A549 (cell line): ENCODE measurements at regions not wholly inside any gene's neighbourhood (a gene's known extent, or its start where the extent isn't known, plus 50 kb on each side); places are given as distances from the start of the nearest gene placed in this dataset.

ENCODE experiments used
- ATAC-seq, 2 experiments: fragments of 200-7000 bp in 1 of 2; fragments of >200 bp in 1 of 2; cut with Nextera tagmentation in 1 of 2; cut with Tn5 transposase in 1 of 2; 3 replicates each; pipeline versions ENCODE4 v1.8.0 to v1.9.1; 2018 to 2020; ENCODE audit warnings: mild to moderate bottlenecking in 1 of 2, moderate library complexity in 1 of 2
- CTCF ChIA-PET: fragments of 300-600 bp; sonication (Branson Sonifier 250); formaldehyde crosslinking; extraction: SDS; loops from one replicate; lab custom pipeline; 2021; ENCODE audit warnings: antibody characterized with exemption, inconsistent platforms; lab: Yijun Ruan, JAX
- POLR2A ChIA-PET: fragments of 350-600 bp; formaldehyde crosslinking; extraction: SDS; loops from one replicate; lab custom pipeline; 2021; ENCODE audit warnings: antibody characterized with exemption, inconsistent platforms; lab: Yijun Ruan, JAX
- DNase-seq, 2 experiments: peaks; one replicate each; pipeline versions ENCODE4 v3.0.0 to v3.0.0-alpha.2; 2011 to 2016; ENCODE audit warnings: low read depth in 1 of 2, low spot score in 1 of 2
- FAIRE-seq: peaks from 2 replicates; lab custom pipeline; 2011; peaks lifted over from hg19 to GRCh38; lab: Jason Lieb, UNC
- H3K27ac ChIP-seq, 2 experiments: fragments of >200 bp; sonication (Bioruptor Twin); formaldehyde crosslinking; 3 replicates each; pipeline ENCODE4 v1.5.1; 2016 to 2017
- H3K4me1 ChIP-seq: fragments of >200 bp; sonication (Bioruptor Twin); formaldehyde crosslinking; 3 replicates; pipeline ENCODE4 v1.6.1; 2016
- H3K4me2 ChIP-seq: fragments of >200 bp; sonication (Bioruptor Twin); formaldehyde crosslinking; 3 replicates; pipeline ENCODE4 v1.6.1; 2016
- H3K4me3 ChIP-seq: fragments of >200 bp; sonication (Bioruptor Twin); formaldehyde crosslinking; 3 replicates; pipeline ENCODE4 v1.5.1; 2016
- H3K9me3 ChIP-seq: fragments of >200 bp; sonication (Bioruptor Twin); formaldehyde crosslinking; 3 replicates; pipeline ENCODE4 v1.6.1; 2016
- ATOH8 ChIP-seq: fragments of 250-450 bp; sonication (Bioruptor Pico); IDR thresholded peaks from 2 replicates; pipeline ENCODE4 v1.5.0; 2020; ENCODE audit warnings: low read depth, mild to moderate bottlenecking, moderate library complexity
- CBX2 ChIP-seq: fragments of 200-600 bp; sonication (generic); IDR thresholded peaks from 2 replicates; pipeline ENCODE4 v1.6.1; 2016; ENCODE audit warnings: low read depth, mild to moderate bottlenecking, borderline replicate concordance
- CBX8 ChIP-seq: fragments of 200-600 bp; sonication (generic); IDR thresholded peaks from 2 replicates; pipeline ENCODE4 v1.6.1; 2016
- EHMT2 ChIP-seq: fragments of 200-600 bp; sonication (generic); IDR thresholded peaks from 2 replicates; pipeline ENCODE4 v1.6.1; 2016; ENCODE audit warnings: antibody characterized with exemption, low read depth, mild to moderate bottlenecking, moderate library complexity
- HMGXB4 ChIP-seq: fragments of 250-450 bp; sonication (Bioruptor Pico); IDR thresholded peaks from 2 replicates; pipeline ENCODE4 v1.5.0; 2021; ENCODE audit warnings: mild to moderate bottlenecking, moderate library complexity, borderline replicate concordance
- HOXA7 ChIP-seq: fragments of 250-450 bp; sonication (Bioruptor Pico); IDR thresholded peaks from 2 replicates; pipeline ENCODE4 v1.5.0; 2020; ENCODE audit warnings: mild to moderate bottlenecking, moderate library complexity
- HOXB13 ChIP-seq: fragments of 250-450 bp; sonication (Bioruptor Pico); IDR thresholded peaks from 2 replicates; pipeline ENCODE4 v1.5.0; 2020; ENCODE audit warnings: low read depth, mild to moderate bottlenecking, moderate library complexity
- KDM5A ChIP-seq: fragments of 200-600 bp; sonication (generic); IDR thresholded peaks from 2 replicates; pipeline ENCODE4 v1.6.1; 2016; ENCODE audit warnings: antibody characterized with exemption, mild to moderate bottlenecking
- MAFK ChIP-seq: fragments of 450-650 bp; IDR thresholded peaks from 2 replicates; pipeline ENCODE4 v1.6.1; 2014; ENCODE audit not compliant: partially characterized antibody
- MYC ChIP-seq: IDR thresholded peaks from 2 replicates; pipeline ENCODE4 v1.6.1; 2012; ENCODE audit warnings: mild to moderate bottlenecking, inconsistent platforms, low read length, improper control_type of control experiment, borderline replicate concordance
- PHF8 ChIP-seq: fragments of 200-600 bp; sonication (generic); IDR thresholded peaks from 2 replicates; pipeline ENCODE4 v1.6.1; 2016; ENCODE audit warnings: low read depth, mild to moderate bottlenecking, antibody characterized with exemption, moderate library complexity, borderline replicate concordance
- REST ChIP-seq: fragments of 200-600 bp; sonication (generic); IDR thresholded peaks from 2 replicates; pipeline ENCODE4 v1.6.1; 2016; ENCODE audit warnings: antibody characterized with exemption, mild to moderate bottlenecking, moderate library complexity
- SMC3 ChIP-seq: fragments of >200 bp; sonication (Bioruptor Twin); formaldehyde crosslinking; IDR thresholded peaks from 3 replicates; pipeline ENCODE4 v1.6.1; 2018; ENCODE audit warnings: inconsistent platforms
- ZFP36 ChIP-seq: fragments of 450-650 bp; IDR thresholded peaks from 2 replicates; pipeline ENCODE4 v1.6.1; 2014; ENCODE audit warnings: borderline replicate concordance; ENCODE audit not compliant: partially characterized antibody
- ZSCAN20 ChIP-seq: fragments of 250-450 bp; sonication (Bioruptor Pico); IDR thresholded peaks from 2 replicates; pipeline ENCODE4 v1.8.0; 2022; ENCODE audit warnings: mild to moderate bottlenecking, moderate library complexity
- WGBS: methylation state at CpG from one replicate; pipeline ENCODE4 v1.1.6; 2017; ENCODE audit errors: missing lambda C conversion rate; 5-methylcytosine and 5-hydroxymethylcytosine counted together

GRCh38 chr11:33946930-33947329, 55.1 kb upstream of the LMO2 start:
- no peak for ATAC-seq
- ChIA-PET POLR2A (no interaction called here), CTCF (interaction anchor here (1.2 kb wide), 1 partner anchor 11 kb away, joined by 3 read pairs; no protein-coding TSS in a partner anchor)
- H3K4me2 ChIP-seq, result no peak overlapping the region
- H3K9me3 ChIP-seq, result no peaks in the 10 kb centered on the region
- no peak for DNase-seq
- TF ChIP-seq HOXA7 (CRISPR knock-in tag) (no peak), HOXB13 (CRISPR knock-in tag) (no peak), HMGXB4 (CRISPR knock-in tag) (no peak), ZFP36 (no peak), MYC (no peak), KDM5A (no peak), SMC3 (no peak)
- WGBS, result 85% methylated on average over 4 of the region's 4 CpGs
- H3K4me3 ChIP-seq, result no peak overlapping the region
- no peak overlapping the region for H3K27ac ChIP-seq
- FAIRE-seq, result no peak
- no peaks in the 10 kb centered on the region for H3K4me1 ChIP-seq

- ChIA-PET CTCF (interaction anchor here (0.7 to 1.8 kb wide), 5 partner anchors 8 to 51 kb away, joined by 3 to 7 read pairs (median 3); no protein-coding TSS in a partner anchor), POLR2A (no interaction called here)
- WGBS, result 35% methylated on average over 4 of the region's 4 CpGs
- no peak overlapping the region for H3K27ac ChIP-seq
- no peaks in the 10 kb centered on the region for H3K4me1 ChIP-seq
- H3K4me3 ChIP-seq, result no peak overlapping the region
- H3K4me2 ChIP-seq, result no peak overlapping the region
- H3K9me3 ChIP-seq, result no peaks in the 10 kb centered on the region
- FAIRE-seq, result no peak
- TF ChIP-seq ZSCAN20 (CRISPR knock-in tag) (no peak), CBX8 (no peak), REST (no peak), PHF8 (no peak), MAFK (peak; percentile 6), CBX2 (no peak), ATOH8 (no peak), EHMT2 (no peak)
- no peak for DNase-seq
- ATAC-seq, result no peak
Observed at GRCh38 chr11:33945481-33946268, 53.8 kb upstream of the LMO2 start.
